ENCODE measurements at regions not wholly inside any gene's neighbourhood (a gene's known extent, or its start where the extent isn't known, plus 50 kb on each side); places are given as distances from the start of the nearest gene placed in this dataset.

DNA sequence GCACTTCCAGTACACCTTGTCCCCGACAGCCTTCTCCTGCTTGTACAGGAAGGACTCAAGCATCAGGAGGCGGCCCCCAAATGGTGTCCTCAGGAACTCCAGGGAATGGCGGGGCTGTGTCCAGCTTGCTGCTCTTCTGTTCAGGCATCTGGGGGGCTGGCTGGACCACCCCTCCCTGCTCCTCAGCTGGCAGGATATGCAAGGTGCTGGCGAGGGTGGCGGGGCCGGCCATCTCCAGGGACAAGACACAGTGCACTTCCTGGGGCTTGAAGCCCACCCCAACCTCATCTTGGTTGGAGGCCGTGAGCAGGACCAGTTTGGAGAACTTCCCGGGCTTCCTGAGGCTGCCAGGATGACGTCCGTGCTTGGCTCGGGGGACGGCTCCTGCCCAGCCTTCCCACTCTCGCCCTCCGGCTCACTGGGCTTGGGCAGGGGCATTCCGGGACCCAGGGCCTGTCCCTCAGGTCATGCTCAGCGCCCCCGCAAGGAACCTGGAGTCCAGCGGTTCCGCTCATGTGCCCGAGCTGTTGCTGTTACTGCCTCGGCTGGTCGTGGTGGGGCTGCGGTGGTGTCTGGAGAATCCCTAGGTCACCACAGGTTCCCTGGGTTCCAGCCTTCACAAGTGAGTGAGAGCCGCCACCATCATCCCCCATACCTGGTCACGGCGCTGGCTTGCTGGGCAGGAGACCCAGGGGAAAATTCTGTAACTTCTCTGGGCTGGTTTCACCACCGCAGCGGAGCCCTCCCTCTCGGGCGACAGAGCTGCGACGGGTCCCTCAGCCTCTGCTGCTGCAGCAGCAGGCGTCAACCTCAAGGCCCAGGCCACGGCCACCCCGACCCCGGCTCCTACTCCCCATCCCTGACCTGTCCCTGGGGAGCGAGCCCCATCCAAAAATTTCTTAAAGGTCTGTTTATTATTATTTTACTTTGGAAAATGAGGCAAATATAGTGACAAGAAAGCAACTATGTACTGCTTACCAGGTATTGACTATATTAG, 82.8 kb upstream of the FXR1 start:
- DNase-seq: no peak

GRCh38 chr3:180835501-180835900, 77.0 kb upstream of the FXR1 start:
- no peak for DNase-seq

- DNase-seq: no peak
Observed at GRCh38 chr3:180836766-180837165, 75.7 kb upstream of the FXR1 start.

GRCh38 chr3:180854887-180855286, 57.6 kb upstream of the FXR1 start:
- no peak for DNase-seq

DNA sequence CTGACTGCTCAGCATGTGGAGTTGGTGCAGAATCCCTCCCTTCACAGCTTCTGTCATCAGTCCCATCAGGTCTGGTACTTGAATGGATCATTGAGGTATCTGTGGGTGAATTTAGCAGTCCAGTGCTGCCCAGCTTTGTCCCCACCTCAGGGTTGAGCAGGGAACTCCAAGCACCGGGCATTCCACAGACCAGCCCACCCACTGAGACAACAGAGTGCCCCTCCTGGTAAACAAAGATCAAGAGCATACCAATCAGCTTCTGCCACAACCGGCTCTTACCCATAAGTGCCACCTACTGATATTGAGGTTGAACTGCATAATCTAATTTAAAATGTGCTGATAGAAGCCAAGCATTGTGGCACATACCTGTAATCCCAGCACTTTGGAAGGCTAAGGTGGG, 57.1 kb upstream of the FXR1 start:
- peak; percentile 86 for DNase-seq

GRCh38 chr3:180855956-180856355, 56.5 kb upstream of the FXR1 start:
- no peak for DNase-seq

DNA sequence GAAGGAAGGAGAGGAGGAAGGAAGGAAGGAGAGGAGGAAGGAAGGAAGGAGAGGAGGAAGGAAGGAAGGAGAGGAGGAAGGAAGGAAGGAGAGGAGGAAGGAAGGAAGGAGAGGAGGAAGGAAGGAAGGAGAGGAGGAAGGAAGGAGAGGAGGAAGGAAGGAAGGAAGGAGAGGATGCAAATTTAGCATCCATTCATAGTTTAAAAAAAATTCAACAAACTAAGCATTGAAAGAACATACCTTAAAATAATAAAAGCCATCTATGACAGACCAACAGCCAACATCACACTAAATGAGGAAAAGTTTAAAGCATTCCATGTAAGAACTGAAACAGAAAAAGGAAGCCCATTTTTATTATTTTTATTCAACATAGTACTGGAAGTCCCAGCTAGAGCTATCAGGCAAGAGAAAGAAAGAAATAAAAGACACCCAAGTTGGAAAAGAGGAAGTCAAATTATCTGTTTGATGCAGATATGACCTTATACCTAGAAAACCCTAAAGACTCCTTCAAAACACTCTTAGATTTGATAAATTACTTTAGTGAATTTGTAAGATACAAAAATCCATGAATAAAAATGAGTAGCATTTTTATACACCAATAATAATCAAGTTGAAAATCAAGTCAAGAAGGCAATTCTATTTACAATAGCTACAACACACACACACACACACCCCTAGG, 52.2 kb upstream of the FXR1 start:
- no peak for DNase-seq
